RPMI8226 (cell line): ENCODE measurements at regions not wholly inside any gene's neighbourhood (a gene's known extent, or its start where the extent isn't known, plus 50 kb on each side); places are given as distances from the start of the nearest gene placed in this dataset.
"Not testable (repeated sequence)": the region's sequence is repeated elsewhere in the genome, so short reads cannot be mapped to it uniquely, and the experiment has no call there.

Experiments
- DNase-seq: peaks from one replicate; pipeline ENCODE4 v3.0.0-alpha.2; 2015

DNA sequence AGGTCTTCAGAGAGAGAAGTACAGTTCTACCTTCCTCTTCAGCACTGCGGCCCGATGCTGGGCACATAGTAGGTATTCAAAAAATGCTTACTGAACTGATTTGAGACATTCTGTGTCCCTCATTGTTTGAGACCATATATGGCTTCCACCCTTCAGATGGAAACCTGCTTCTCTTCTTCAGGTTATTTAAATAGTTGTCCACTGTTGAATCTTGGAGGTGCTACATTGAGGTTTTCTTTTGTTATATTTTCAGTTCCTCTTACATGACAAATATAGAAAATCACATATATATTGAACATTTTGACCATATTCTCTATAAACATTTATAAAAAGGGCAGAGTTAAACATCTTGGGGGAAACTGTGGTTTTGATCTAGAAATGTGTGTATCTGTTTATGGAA, 200.2 kb upstream of the LRRC3B start:
- no peak for DNase-seq

DNA sequence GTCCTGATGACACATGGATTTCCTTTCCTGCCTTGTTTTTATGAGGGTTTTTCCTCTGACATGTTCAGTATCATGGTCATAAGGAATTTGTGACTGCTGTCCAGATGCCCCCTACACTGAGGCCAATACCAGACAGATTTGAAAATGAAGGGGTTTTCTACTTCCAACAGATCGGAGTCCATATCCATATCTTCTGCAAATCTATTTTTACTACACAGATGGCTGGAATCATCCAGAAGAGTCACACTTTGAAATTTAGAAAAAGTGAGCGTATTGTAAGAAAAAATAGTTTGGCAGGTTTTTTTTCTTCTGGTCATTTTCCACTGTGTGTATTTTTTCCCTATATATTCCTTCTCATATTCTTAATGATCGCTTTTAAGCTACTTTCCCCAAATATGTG, 197.5 kb upstream of the LRRC3B start:
- no peak for DNase-seq

DNA sequence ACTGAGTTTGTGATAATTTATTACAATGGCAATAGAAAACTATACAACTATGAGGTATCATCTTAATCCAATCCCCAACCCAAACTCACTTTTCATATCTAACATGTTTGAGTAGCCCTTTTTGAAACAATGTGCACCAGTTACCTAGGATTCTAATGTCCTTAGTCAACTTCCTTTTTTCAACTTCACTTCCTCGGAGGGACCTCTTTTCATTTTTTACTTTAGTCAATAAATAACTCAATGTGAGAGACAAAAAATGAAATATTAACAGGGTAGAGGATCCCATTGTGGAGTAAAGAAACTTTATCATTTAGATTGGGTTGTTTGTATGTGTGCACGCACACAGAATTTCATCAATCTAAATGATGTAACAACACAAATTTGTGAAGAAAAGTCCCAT, 193.6 kb upstream of the LRRC3B start:
- DNase-seq, result no peak

DNA sequence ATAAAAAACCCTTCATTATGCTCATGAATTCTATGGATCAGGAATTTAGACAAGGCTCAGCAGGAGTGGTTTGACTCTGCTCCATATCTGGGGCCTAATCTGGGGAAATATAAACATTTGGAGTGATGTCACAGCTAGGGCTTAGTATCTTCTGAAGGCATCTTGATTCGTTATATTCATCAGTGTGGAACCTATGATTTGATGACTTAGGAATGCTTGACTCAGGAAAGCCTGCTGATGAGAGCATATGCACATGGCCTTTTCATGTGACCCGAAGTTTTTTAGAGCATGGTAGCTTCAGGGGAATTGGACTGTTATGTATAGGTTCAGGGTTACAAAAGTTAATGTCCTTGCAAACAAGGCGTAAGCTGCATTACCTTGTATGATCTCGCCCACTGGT, 184.9 kb upstream of the LRRC3B start:
- DNase-seq, result no peak

DNA sequence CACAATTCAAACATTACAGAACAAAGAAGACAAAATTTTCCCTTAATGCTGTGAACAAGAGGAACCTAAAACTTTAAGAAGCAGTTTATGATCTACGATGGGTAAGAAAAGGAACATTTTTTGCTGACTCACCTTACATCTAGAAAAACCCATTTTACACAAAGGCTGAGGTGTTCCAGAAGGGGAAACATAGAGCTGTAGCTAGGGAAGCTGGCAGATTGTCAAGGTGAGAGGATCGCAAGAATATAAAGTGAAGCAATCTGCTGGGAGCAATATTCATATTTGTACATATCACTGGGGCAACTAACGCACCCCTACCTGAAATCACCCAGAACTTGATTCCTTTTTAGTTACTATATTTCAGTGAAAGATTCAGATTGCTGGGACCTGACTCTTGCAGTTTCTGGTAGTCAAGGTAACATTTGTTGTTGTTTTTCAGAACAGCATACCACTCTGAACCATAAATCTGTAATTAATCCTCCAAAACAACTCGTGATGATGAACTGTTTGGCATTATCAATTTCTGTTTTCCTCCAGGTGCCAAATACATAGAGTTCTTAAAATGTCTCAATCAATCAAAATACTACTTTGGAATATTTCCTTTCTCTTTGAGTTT, 184.1 kb upstream of the LRRC3B start:
- DNase-seq, result no peak

DNA sequence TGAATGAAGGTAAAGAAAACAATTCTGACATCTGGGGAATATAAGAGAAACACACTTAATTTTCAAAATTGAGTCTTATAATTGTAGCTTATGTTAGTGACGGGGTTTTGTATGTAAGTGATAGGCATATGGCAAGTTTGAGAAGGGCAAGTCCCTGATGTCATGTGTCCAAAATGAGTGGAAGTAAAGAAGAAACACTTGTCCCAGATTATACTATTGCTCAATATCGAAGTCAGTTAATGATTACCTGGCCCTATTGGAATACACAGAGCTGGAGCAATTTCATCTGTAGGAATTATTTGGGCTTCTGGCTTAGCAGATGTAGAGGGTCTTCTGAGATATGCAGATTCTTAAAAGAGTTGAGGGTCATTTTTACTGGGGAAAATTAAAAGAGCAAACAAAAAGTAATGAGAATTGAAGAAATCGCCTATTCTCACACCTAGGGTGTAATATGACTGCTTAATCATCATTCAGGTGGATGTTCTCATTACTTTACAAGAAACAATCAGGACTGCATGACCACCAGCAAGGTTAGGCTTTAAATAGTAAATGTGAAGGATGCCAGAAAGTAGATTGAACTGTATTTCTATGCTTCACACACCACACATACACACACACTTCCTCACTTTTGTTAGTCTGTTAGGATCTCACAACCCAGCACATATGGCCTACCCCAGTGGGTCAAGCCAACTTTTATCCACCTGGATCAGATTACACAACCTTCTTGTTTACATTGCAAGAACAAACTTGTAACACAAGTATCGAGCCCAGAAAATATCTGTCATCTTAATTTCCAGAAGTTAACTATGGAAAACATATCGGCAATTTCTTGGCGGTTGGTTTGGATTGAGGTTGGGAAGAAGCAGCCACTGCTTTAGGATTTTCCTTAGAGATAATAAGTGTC, 183.3 kb upstream of the LRRC3B start:
- DNase-seq, result no peak

DNA sequence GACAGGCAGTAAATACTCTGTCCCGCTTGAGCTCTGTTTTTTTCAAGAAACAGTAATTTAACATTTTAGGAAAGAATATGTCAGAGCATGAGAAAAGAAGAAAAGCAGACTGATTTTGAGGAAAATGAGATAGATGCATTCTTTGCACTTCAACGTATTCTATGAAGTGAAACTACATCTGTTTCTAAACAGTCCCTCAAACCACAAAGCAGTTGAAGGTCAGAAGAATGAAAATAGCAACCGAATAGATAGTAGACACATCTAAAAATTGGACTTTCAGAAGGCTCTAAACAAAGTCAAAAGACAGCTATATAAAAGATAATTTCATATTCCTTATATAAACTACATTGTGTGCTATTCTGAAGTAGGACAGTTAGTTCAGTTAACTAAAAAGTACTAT, 172.6 kb upstream of the LRRC3B start:
- DNase-seq, result no peak

DNA sequence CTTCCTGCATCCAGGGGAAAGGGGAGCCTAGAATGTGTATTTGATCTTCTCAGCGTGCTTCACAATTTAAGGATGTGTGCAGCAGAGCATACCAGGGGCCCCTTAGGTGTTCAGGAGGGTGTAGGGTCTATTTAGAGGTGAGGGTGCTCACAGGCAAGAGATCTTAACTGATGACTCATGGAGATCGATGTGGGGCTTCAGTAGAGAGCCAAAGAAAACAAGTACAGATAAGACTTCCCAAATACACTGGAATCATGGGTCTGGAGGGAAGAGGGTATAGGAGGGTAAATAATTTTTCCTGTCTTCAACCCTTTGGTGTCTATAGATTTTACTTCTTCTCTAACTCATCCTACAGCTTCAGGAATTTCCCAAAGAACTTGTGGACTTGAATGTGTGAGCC, 170.2 kb upstream of the LRRC3B start:
- no peak for DNase-seq

DNA sequence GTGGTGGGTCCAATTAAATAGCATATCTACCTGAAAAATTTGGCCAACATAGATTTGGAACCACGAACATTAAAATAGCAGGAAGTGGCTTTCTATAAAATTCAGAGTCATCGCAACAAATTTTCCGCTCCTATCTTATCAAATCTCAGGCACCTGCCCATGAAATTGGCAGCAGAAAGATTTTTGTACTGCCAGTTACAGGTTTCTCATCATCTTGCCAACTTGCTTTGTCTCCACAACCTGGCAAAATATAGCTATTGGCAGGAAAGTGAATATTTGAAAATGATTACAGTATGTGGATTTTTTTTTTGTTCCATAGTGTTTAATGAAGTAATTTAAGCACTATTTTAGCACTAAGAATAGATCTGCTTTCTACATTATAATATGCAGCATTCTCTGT, 161.6 kb upstream of the LRRC3B start:
- DNase-seq, result no peak

DNA sequence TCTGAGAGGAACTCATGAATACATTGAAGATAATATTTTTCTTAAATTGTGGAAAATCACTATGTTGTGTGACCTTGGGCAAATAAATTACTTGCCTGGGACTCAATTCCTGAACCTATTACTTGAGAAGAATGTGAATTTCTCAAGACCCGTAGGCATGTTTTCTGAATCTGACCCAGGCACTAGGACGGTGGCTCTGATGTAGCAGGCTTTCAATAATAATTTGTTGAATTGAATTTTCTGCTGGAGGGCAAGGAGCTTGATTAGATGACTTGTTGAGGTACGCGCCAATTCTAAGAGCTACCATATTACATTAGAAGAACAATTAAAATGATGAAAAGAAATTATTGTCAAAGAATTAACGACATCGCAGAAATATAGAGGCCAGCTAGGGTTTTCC, 150.2 kb upstream of the LRRC3B start:
- DNase-seq, result no peak

DNA sequence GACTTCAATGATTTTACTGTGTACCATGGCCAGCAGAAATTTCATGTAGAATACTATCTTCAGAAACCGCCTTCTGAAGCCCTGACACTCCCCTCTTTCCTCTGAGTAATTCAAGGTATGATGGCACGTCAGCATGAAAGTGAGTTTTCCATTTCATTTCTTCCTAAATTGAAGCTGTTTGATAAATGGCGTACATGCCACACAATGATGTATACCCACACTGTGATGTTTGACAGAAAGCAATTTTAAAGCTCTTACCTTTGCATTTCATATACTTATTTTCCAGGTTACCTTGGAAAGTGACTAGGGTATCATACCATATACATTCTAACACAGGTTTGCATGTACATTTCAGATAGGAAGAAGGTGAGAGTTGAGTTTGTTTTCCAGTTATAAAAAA, 147.9 kb upstream of the LRRC3B start:
- DNase-seq, result no peak

DNA sequence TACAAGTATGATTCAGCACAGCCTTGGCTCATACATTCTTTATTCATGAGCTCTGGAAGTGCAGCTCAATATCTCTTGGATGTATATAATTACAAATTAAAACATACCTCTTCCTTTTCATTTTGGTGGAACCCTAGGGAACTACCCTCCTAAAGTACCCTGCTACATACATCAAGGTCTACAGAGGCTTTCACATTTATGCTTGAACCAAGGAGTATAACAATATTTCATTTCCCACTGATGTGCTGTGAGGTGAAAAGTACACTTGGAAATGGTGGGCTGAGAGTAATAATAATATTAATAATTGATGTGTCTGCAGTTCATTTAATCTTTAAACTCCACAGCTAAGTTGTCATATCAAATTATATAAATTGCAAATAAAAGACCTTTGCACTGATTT, 142.2 kb upstream of the LRRC3B start:
- no peak for DNase-seq

DNA sequence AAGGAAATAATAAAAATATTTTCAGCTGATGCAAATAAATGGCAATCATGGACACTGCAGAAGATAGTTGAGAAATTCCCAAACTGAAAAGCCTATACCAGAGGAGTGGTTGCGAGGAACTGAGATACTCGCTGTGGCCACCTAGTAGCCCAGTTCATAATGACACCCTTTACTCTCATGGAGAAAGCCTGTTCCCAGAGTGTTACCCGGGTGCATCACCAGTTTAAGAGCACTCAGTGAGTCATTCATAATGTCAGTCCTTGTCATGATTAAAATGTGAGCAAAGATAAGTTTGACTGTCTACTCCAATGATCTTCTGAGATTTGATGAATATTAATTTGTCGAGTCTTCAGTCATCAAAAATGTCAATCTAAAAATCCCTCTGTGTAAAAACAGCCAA, 138.4 kb upstream of the LRRC3B start:
- DNase-seq, result no peak

DNA sequence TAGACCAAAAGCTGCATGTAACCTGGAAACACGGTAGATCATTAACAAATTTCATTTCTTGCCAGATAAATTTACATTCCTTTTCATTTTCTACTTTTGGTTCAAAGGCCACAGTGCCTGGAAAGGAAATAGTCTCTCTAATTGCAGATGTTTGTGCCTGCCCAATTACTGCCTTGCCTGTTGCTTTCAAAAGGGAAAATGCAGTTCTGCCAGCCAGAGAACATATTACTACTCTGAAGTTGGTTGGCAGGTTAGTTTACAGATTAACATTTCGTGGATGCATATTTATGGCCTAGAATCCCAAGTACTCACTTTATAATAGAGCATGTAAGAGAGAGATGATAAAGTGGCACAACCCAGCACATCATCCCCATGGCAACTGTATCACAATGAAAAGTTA, 124.3 kb upstream of the LRRC3B start:
- no peak for DNase-seq

DNA sequence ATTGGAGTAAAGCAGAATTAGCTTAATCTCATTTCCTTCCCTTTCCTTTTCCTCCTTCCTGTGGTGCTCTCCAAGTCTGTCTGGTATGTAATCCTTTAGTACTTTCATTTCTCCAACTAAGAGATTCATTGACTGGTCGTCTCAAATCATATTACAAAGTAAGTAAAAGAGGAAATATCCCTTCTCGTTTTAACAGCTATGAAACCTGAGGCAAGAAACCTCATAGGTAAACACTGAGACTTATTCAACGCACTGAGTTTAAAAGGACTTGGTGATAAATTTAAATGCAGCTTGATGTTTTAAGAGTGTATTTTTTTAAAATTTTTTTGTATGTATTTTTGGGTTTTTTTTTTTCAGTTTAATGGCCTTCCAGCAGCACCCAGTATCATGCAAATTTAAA, 117.2 kb upstream of the LRRC3B start:
- no peak for DNase-seq

DNA sequence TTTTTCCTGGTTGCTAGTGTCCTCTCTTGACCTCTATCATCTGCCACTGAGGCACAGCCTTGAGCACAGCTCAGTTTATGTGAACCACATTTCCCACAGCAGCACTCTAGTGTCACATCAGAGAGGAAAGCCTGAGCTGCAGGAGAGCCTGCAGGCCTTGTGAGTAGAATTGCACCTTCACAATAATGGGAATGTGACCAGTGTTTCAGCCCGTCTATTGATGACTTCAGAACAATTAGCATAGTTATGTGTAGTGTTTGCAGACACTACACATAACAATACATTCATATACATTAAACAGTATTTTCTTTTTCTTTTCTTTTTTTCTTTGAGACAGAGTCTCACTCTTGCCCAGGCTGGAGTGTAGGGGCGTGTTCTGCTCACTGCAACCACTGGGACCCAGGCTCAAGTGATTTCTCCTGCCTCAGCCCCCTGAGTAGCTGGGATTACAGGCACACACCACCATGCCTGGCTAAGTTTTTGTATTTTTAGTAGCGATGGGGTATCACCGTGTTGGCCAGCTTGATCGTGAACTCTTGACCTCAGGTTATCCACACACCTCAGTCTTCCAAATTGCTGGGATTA, 108.0 kb upstream of the LRRC3B start:
- DNase-seq, result not testable (repeated sequence)

DNA sequence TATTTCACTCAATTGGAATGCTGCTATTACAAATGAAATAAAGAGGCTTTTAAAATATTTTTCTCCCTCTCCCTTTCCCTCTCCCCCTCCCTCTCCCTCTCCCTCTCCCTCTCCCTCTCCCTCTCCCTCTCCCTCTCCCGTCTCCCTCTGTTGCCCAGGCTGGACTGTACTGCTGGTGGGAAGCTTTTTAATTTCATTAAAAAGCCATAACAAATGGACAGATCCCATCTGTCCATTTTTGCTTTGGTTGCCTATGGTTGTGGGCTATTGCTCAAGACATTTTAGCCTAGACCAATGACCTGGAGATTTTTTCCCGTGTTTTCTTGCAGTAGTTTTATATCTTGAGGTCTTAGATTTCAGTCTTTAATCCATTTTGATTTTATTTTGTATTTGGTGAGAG, 107.2 kb upstream of the LRRC3B start:
- DNase-seq, result no peak

DNA sequence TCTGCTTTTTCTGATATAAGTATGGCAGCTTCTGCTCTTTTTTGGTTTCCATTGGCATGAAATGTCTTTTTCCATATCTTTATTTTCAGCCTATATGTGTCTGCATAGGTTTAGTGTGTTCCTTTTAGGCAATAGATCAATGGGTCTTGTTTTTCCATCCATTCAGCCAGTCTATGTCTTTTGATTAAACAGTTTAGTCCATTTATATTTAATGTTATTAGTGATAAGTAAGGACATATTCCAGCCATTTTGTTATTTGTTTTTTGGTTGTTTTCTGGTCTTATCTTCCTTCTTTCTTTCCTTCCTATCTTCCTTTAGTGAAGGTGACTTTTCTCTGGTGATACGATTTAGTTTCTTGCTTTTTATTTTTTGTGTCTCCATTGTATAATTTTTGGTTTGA, 101.3 kb upstream of the LRRC3B start:
- no peak for DNase-seq

DNA sequence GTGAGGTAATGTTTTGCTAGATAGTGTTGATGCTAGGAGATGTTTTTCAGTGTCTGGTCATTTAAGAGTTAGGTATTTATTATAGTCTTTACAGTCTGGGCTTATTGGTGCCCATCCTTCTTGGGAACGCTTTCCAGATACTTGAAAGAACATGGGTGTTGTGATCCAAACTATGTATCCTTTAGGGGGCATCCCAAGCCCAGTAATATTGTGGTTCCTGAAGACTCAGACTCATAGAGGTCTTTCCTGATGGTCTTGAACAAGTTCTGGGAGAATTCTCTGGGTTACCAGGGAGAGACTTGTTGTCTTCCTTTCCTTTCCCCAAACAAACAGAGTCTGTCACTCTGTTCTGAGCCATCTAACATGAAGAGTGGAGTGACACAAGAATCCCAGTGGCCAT, 99.7 kb upstream of the LRRC3B start:
- no peak for DNase-seq

DNA sequence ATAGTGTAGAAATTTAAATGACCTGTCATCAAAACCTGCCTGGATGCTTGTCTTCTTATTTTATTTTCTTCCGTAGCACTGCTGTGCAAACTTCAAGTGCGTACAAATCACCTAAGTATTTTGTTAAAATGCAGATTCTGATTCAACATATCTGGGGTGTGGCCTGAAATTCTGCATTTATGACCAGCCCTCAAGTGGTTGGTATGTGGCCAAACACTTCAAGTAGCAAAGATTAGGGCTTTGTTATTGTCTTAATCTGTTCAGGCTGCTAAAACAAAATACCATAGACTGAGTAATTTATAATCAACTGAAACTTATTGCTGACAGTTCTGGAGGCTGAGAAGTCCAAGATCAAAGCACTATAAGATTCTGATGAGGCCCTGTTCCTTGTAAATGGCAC, 97.6 kb upstream of the LRRC3B start:
- no peak for DNase-seq

DNA sequence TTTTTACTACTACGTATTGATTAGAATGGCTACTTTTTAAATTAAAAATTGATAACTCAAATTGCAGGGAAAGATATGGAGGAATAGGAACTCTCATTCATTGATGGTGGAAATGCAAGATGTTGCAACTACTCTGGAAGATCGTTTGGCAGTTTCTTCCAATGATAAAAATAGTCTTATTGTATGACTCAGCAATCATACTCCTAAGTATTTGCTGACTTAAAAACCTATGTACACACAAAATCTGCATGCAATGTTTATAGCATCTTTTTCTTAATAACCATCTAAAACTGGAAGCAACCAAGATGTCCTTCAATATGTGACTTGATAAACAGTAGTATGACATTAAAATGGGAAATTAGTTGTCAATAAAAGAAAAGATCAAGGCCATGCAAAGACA, 87.4 kb upstream of the LRRC3B start:
- DNase-seq, result no peak

DNA sequence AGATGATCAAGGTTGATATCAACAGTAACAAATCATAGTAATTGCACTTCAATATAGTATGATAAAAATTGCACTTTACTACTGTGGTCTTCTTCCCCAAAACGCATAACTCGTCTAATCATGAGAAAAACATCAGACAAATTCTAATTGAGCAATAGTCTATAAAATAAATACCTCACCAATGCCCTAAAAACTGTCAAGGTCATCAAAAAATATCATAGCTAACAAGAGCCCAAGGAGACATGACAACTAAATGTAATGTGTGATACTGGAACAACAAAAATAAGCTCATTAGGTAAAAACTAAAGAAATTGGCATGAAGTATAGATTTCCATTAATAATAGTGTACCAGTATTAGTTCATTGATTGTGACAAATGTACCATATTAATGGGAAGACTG, 85.6 kb upstream of the LRRC3B start:
- no peak for DNase-seq

DNA sequence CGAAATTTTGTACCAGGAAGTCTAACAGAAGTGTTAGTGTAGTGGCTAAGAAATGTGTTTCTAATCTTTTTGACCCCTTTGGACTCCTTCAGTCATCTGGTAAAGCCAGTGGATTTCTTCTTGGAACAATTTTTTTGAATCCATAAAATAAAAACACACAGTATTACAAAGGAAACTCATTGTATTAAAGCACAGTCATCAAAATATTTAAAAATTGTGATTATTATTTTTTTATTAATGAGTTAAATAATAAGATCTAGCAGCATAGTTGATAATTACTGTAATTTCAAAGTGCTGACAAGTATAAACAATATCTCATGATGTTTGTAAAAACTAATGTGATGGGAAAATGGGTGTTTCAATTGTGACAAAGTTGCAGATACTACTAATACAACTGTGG, 72.2 kb upstream of the LRRC3B start:
- no peak for DNase-seq

DNA sequence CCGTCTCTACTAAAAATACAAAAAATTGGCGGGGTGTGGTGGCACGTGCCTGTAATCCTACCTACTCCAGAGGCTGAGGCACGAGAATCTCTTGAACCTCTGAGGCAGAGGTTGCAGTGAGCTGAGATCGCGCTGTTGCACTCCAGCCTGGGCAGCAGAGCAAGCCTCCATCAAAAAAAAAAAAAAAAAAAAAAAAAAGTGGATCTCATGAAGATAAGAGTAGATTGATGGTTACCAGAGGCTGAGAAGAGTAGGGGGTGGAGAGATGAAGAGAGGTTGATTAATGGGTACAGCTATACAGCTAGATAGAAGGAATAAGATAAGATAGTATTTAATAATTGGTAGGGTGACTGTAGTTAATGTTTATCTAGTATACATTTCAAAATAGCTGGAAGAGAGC, 65.9 kb upstream of the LRRC3B start:
- DNase-seq, result no peak

DNA sequence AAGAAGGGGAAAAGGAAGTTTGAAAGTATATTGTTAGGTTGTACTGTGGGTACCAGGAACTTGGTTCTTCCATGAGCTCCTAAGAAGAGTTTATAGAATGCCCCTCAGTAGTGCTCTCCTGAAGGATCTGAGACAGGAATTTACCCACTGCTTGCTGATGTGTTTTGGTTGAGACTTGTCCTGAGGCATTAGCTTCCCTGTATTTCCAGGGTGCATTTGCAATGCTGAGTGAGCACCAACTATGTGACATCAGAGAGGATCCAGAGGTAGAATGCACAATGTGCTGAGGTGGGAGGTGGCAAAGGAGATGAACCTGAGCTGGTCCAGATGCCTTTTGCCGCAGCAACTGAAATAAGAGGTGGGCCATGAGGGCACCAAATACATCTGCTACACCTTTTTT, 64.3 kb upstream of the LRRC3B start:
- no peak for DNase-seq
